ENCODE measurements at regions not wholly inside any gene's neighbourhood (a gene's known extent, or its start where the extent isn't known, plus 50 kb on each side); places are given as distances from the start of the nearest gene placed in this dataset.

DNA sequence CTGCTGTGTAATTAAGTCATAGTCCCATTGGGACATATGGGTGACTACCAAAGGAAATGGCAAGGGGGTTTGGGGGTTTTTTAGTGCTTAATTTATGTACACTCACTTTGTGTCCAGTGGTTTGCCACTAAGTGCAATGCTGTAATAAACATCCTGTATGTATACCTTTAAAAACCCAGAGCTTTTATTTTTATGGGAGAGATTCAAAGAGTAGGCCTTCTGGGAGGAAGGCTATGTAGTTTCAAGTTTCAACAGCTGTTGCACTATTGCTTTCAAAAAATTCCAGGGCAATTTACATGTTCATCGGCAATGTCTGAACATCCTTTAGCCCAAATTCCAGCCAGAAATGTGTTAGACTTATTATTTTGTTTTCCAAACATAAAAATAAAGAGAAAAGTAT lies 744.7 kb downstream of the XPNPEP1 start:
- H3K56ac ChIP-seq (ENCODE audit: insufficient read length, low read depth, low read length) = no peak overlapping the region
- no peaks in the 10 kb centered on the region for H3K9me3 ChIP-seq (ENCODE audit: control insufficient read depth, low read depth, low read length)
- H3K14ac ChIP-seq (ENCODE audit: insufficient read depth, low read length) = no peak overlapping the region
- H2AK5ac ChIP-seq (ENCODE audit: insufficient read length, low read length) = no peak overlapping the region
- no peaks in the 10 kb centered on the region for H3K27me3 ChIP-seq (ENCODE audit: insufficient read depth, low read length)
- TF ChIP-seq, protein P1, sequence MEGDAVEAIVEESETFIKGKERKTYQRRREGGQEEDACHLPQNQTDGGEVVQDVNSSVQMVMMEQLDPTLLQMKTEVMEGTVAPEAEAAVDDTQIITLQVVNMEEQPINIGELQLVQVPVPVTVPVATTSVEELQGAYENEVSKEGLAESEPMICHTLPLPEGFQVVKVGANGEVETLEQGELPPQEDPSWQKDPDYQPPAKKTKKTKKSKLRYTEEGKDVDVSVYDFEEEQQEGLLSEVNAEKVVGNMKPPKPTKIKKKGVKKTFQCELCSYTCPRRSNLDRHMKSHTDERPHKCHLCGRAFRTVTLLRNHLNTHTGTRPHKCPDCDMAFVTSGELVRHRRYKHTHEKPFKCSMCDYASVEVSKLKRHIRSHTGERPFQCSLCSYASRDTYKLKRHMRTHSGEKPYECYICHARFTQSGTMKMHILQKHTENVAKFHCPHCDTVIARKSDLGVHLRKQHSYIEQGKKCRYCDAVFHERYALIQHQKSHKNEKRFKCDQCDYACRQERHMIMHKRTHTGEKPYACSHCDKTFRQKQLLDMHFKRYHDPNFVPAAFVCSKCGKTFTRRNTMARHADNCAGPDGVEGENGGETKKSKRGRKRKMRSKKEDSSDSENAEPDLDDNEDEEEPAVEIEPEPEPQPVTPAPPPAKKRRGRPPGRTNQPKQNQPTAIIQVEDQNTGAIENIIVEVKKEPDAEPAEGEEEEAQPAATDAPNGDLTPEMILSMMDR (conservative IDR thresholded peaks at IDR 0.05) = no peak
- H3K79me2 ChIP-seq (ENCODE audit: insufficient read depth, low read length) = no peaks in the 10 kb centered on the region
- H3K9ac ChIP-seq (ENCODE audit: extremely low read depth, insufficient read length, low read length) = no peak overlapping the region
- H4K20me1 ChIP-seq (ENCODE audit: control insufficient read depth, insufficient read depth, insufficient read length) = no peaks in the 10 kb centered on the region
- no peak overlapping the region for H2BK120ac ChIP-seq (ENCODE audit: low read depth, low read length, poor library complexity, severe bottlenecking)
- Mint-ChIP-seq H3K9me3 (peaks cover 9 to 15% of the 10 kb centered on the region in 2 experiments; a peak in 4 of 5 replicates), H3K36me3 (ENCODE audit: insufficient read depth in 1 of 3, low read depth in 3 of 3) (peaks cover 0 to 9% (median 2%) of the 10 kb centered on the region in 3 experiments; a peak in 2 of 7 replicates), H3K4me3 (no peak overlapping the region), H3K27ac (no peak overlapping the region), H3K27me3 (ENCODE audit: low read depth) (no peaks in the 10 kb centered on the region), H3K4me1 (no peaks in the 10 kb centered on the region)
- no peak overlapping the region for H3T11ph ChIP-seq (ENCODE audit: low read length)
- no peaks in the 10 kb centered on the region for H3K4me1 ChIP-seq (ENCODE audit: insufficient read depth, low read length)
- H4K91ac ChIP-seq (ENCODE audit: insufficient read length, low read depth, low read length) = no peak overlapping the region
- H4K5ac ChIP-seq (ENCODE audit: insufficient read length, low read depth, low read length) = no peak overlapping the region
- H2AFZ ChIP-seq (ENCODE audit: low read length) = no peak overlapping the region
- DNase-seq = no peak
- H2BK5ac ChIP-seq (ENCODE audit: insufficient read length, low read length) = no peak overlapping the region
- H3K27ac ChIP-seq (ENCODE audit: insufficient read length, low read depth, low read length) = no peak overlapping the region
- H2BK20ac ChIP-seq (ENCODE audit: low read depth, low read length, poor library complexity, severe bottlenecking) = no peak overlapping the region
- no peak overlapping the region for H3K4me2 ChIP-seq (ENCODE audit: insufficient read depth, insufficient read length, low read length)
- H2BK12ac ChIP-seq (ENCODE audit: insufficient read length, low read depth, low read length) = no peak overlapping the region
- H3K23ac ChIP-seq (ENCODE audit: insufficient read length, low read depth, low read length) = no peak overlapping the region
- H3K4ac ChIP-seq (ENCODE audit: low read depth, low read length) = no peak overlapping the region
- H3K23me2 ChIP-seq (ENCODE audit: insufficient read length, low read depth, low read length, poor library complexity, severe bottlenecking) = no peaks in the 10 kb centered on the region
- no peaks in the 10 kb centered on the region for H3K79me1 ChIP-seq (ENCODE audit: insufficient read depth, low read depth, low read length, poor library complexity, severe bottlenecking)
- no peak overlapping the region for H3K18ac ChIP-seq (ENCODE audit: insufficient read length, low read depth, low read length)
- no peak overlapping the region for H2BK15ac ChIP-seq (ENCODE audit: low read depth, low read length)
- H4K8ac ChIP-seq (replicated peaks; ENCODE audit: insufficient read length, low read depth, low read length) = no peak overlapping the region
- no CpG with 5 or more reads among the region's 1 CpG for WGBS (ENCODE audit: extremely low coverage, insufficient read length, low lambda C conversion rate)

Data from H9 (cell line).